ENCODE measurements at regions not wholly inside any gene's neighbourhood (a gene's known extent, or its start where the extent isn't known, plus 50 kb on each side); places are given as distances from the start of the nearest gene placed in this dataset.

- TF ChIP-seq YY1 (IDR thresholded peaks at IDR 0.05; ENCODE audit: low read depth): no peak
- no peak for TF ChIP-seq EGR1 (IDR thresholded peaks at IDR 0.05)
- TF ChIP-seq REST (IDR thresholded peaks at IDR 0.05; ENCODE audit: low read depth): no peak
- no peak for TF ChIP-seq TCF12 (IDR thresholded peaks at IDR 0.05; ENCODE audit: low read depth)
- TF ChIP-seq, protein P1, sequence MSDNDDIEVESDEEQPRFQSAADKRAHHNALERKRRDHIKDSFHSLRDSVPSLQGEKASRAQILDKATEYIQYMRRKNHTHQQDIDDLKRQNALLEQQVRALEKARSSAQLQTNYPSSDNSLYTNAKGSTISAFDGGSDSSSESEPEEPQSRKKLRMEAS (IDR thresholded peaks at IDR 0.05): no peak
- TF ChIP-seq NFIC (IDR thresholded peaks at IDR 0.05): no peak
- no peak for TF ChIP-seq CREB1 (IDR thresholded peaks at IDR 0.05; ENCODE audit: low read depth)
These were observed 71.9 kb upstream of the UBL3 start for GRCh38 chr13:29922281-29922821.

Data from Ishikawa (cell line).